ENCODE measurements at regions not wholly inside any gene's neighbourhood (a gene's known extent, or its start where the extent isn't known, plus 50 kb on each side); places are given as distances from the start of the nearest gene placed in this dataset.
"Not testable (repeated sequence)": the region's sequence is repeated elsewhere in the genome, so short reads cannot be mapped to it uniquely, and the experiment has no call there.

GRCh38 chr6:93183531-93183972 is 235.8 kb downstream of the EPHA7 start:
- Histone ChIP-seq H3K9me3 (ENCODE audit: insufficient read depth, low read depth, low read length) (no peaks in the 10 kb centered on the region), H3K27me3 (ENCODE audit: insufficient read depth, low read length) (no peaks in the 10 kb centered on the region), H3K27ac (ENCODE audit: low read length) (no peak overlapping the region), H3K4me1 (ENCODE audit: insufficient read depth, low read length) (no peaks in the 10 kb centered on the region), H3K4me3 (ENCODE audit: low read length) (no peak overlapping the region), H3K9ac (ENCODE audit: low read depth, low read length) (no peak overlapping the region), H3K36me3 (ENCODE audit: insufficient read depth, low read depth, low read length) (no peaks in the 10 kb centered on the region)

- Histone ChIP-seq H3K27me3 (ENCODE audit: insufficient read depth, low read length) (no peaks in the 10 kb centered on the region), H3K4me1 (ENCODE audit: insufficient read depth, low read length) (peaks cover 5% of the 10 kb centered on the region), H3K27ac (ENCODE audit: low read length) (no peak overlapping the region), H3K9ac (ENCODE audit: low read depth, low read length) (no peak overlapping the region), H3K9me3 (ENCODE audit: insufficient read depth, low read depth, low read length) (no peaks in the 10 kb centered on the region), H3K36me3 (ENCODE audit: insufficient read depth, low read depth, low read length) (no peaks in the 10 kb centered on the region), H3K4me3 (ENCODE audit: low read length) (no peak overlapping the region)
These were observed 236.3 kb downstream of the EPHA7 start for GRCh38 chr6:93182938-93183479.

GRCh38 chr6:93177918-93178317 is 241.4 kb downstream of the EPHA7 start:
- Histone ChIP-seq H3K27ac (ENCODE audit: low read length) (no peak overlapping the region), H3K4me3 (ENCODE audit: low read length) (no peak overlapping the region), H3K36me3 (ENCODE audit: insufficient read depth, low read depth, low read length) (no peaks in the 10 kb centered on the region), H3K9me3 (ENCODE audit: insufficient read depth, low read depth, low read length) (no peaks in the 10 kb centered on the region), H3K4me1 (ENCODE audit: insufficient read depth, low read length) (peaks cover 15% of the 10 kb centered on the region), H3K27me3 (ENCODE audit: insufficient read depth, low read length) (no peaks in the 10 kb centered on the region), H3K9ac (ENCODE audit: low read depth, low read length) (no peak overlapping the region)

- H3K36me3 ChIP-seq (ENCODE audit: insufficient read depth, low read depth, low read length), result no peaks in the 10 kb centered on the region
- H3K4me1 ChIP-seq (ENCODE audit: insufficient read depth, low read length), result peaks cover 15% of the 10 kb centered on the region
- H3K27ac ChIP-seq (ENCODE audit: low read length), result no peak overlapping the region
- no peaks in the 10 kb centered on the region for H3K9me3 ChIP-seq (ENCODE audit: insufficient read depth, low read depth, low read length)
- no peak overlapping the region for H3K4me3 ChIP-seq (ENCODE audit: low read length)
- H3K27me3 ChIP-seq (ENCODE audit: insufficient read depth, low read length), result no peaks in the 10 kb centered on the region
- H3K9ac ChIP-seq (ENCODE audit: low read depth, low read length), result no peak overlapping the region
These were observed 241.9 kb downstream of the EPHA7 start for GRCh38 chr6:93177438-93177837.

- no peaks in the 10 kb centered on the region for H3K36me3 ChIP-seq (ENCODE audit: insufficient read depth, low read depth, low read length)
- H3K27me3 ChIP-seq (ENCODE audit: insufficient read depth, low read length), result no peaks in the 10 kb centered on the region
- H3K27ac ChIP-seq (ENCODE audit: low read length), result no peak overlapping the region
- H3K9ac ChIP-seq (ENCODE audit: low read depth, low read length), result no peak overlapping the region
- H3K9me3 ChIP-seq (ENCODE audit: insufficient read depth, low read depth, low read length), result no peaks in the 10 kb centered on the region
- no peak overlapping the region for H3K4me3 ChIP-seq (ENCODE audit: low read length)
- H3K4me1 ChIP-seq (ENCODE audit: insufficient read depth, low read length), result peaks cover 15% of the 10 kb centered on the region
These were observed 243.3 kb downstream of the EPHA7 start for GRCh38 chr6:93176070-93176469.

- not testable (repeated sequence) for H3K4me3 ChIP-seq (ENCODE audit: low read length); H3K9ac ChIP-seq (ENCODE audit: low read depth, low read length); H3K27ac ChIP-seq (ENCODE audit: low read length); H3K36me3 ChIP-seq (ENCODE audit: insufficient read depth, low read depth, low read length); H3K27me3 ChIP-seq (ENCODE audit: insufficient read depth, low read length); H3K9me3 ChIP-seq (ENCODE audit: insufficient read depth, low read depth, low read length)
- H3K4me1 ChIP-seq (ENCODE audit: insufficient read depth, low read length), result peaks cover 15% of the 10 kb centered on the region
These were observed 245.8 kb downstream of the EPHA7 start for GRCh38 chr6:93173573-93173972.

GRCh38 chr6:93165850-93166430 is 253.4 kb downstream of the EPHA7 start:
- no peak overlapping the region for H3K4me3 ChIP-seq (ENCODE audit: low read length)
- no peaks in the 10 kb centered on the region for H3K27me3 ChIP-seq (ENCODE audit: insufficient read depth, low read length)
- no peak overlapping the region for H3K9ac ChIP-seq (ENCODE audit: low read depth, low read length)
- H3K9me3 ChIP-seq (ENCODE audit: insufficient read depth, low read depth, low read length), result no peaks in the 10 kb centered on the region
- H3K36me3 ChIP-seq (ENCODE audit: insufficient read depth, low read depth, low read length), result no peaks in the 10 kb centered on the region
- H3K4me1 ChIP-seq (ENCODE audit: insufficient read depth, low read length), result no peaks in the 10 kb centered on the region
- no peak overlapping the region for H3K27ac ChIP-seq (ENCODE audit: low read length)

GRCh38 chr6:93164781-93165180 is 254.6 kb downstream of the EPHA7 start:
- H3K27ac ChIP-seq (ENCODE audit: low read length), result no peak overlapping the region
- H3K36me3 ChIP-seq (ENCODE audit: insufficient read depth, low read depth, low read length), result no peaks in the 10 kb centered on the region
- H3K9me3 ChIP-seq (ENCODE audit: insufficient read depth, low read depth, low read length), result no peaks in the 10 kb centered on the region
- H3K27me3 ChIP-seq (ENCODE audit: insufficient read depth, low read length), result no peaks in the 10 kb centered on the region
- H3K4me3 ChIP-seq (ENCODE audit: low read length), result no peak overlapping the region
- no peak overlapping the region for H3K9ac ChIP-seq (ENCODE audit: low read depth, low read length)
- no peaks in the 10 kb centered on the region for H3K4me1 ChIP-seq (ENCODE audit: insufficient read depth, low read length)

GRCh38 chr6:93163146-93163545 is 256.2 kb downstream of the EPHA7 start:
- Histone ChIP-seq H3K36me3 (ENCODE audit: insufficient read depth, low read depth, low read length) (no peaks in the 10 kb centered on the region), H3K27me3 (ENCODE audit: insufficient read depth, low read length) (no peaks in the 10 kb centered on the region), H3K4me3 (ENCODE audit: low read length) (no peak overlapping the region), H3K27ac (ENCODE audit: low read length) (no peak overlapping the region), H3K9ac (ENCODE audit: low read depth, low read length) (no peak overlapping the region), H3K9me3 (ENCODE audit: insufficient read depth, low read depth, low read length) (no peaks in the 10 kb centered on the region), H3K4me1 (ENCODE audit: insufficient read depth, low read length) (no peaks in the 10 kb centered on the region)

- H3K9ac ChIP-seq (ENCODE audit: low read depth, low read length), result no peak overlapping the region
- no peak overlapping the region for H3K27ac ChIP-seq (ENCODE audit: low read length)
- no peaks in the 10 kb centered on the region for H3K36me3 ChIP-seq (ENCODE audit: insufficient read depth, low read depth, low read length)
- H3K9me3 ChIP-seq (ENCODE audit: insufficient read depth, low read depth, low read length), result no peaks in the 10 kb centered on the region
- no peak overlapping the region for H3K4me3 ChIP-seq (ENCODE audit: low read length)
- H3K4me1 ChIP-seq (ENCODE audit: insufficient read depth, low read length), result peaks cover 6% of the 10 kb centered on the region; the same call in 1 of the 2 replicates
- H3K27me3 ChIP-seq (ENCODE audit: insufficient read depth, low read length), result no peaks in the 10 kb centered on the region
These were observed 279.8 kb downstream of the EPHA7 start for GRCh38 chr6:93139408-93140081.

GRCh38 chr6:93136111-93136510 is 283.2 kb downstream of the EPHA7 start:
- peaks cover 6% of the 10 kb centered on the region; the same call in 1 of the 2 replicates for H3K4me1 ChIP-seq (ENCODE audit: insufficient read depth, low read length)
- no peak overlapping the region for H3K4me3 ChIP-seq (ENCODE audit: low read length)
- H3K9ac ChIP-seq (ENCODE audit: low read depth, low read length), result no peak overlapping the region
- no peaks in the 10 kb centered on the region for H3K9me3 ChIP-seq (ENCODE audit: insufficient read depth, low read depth, low read length)
- no peaks in the 10 kb centered on the region for H3K27me3 ChIP-seq (ENCODE audit: insufficient read depth, low read length)
- no peak overlapping the region for H3K27ac ChIP-seq (ENCODE audit: low read length)
- no peaks in the 10 kb centered on the region for H3K36me3 ChIP-seq (ENCODE audit: insufficient read depth, low read depth, low read length)

GRCh38 chr6:93124006-93124632 is 295.2 kb downstream of the EPHA7 start:
- Histone ChIP-seq H3K36me3 (ENCODE audit: insufficient read depth, low read depth, low read length) (no peaks in the 10 kb centered on the region), H3K27ac (ENCODE audit: low read length) (no peak overlapping the region), H3K4me3 (ENCODE audit: low read length) (no peak overlapping the region), H3K27me3 (ENCODE audit: insufficient read depth, low read length) (no peaks in the 10 kb centered on the region), H3K9me3 (ENCODE audit: insufficient read depth, low read depth, low read length) (peaks cover 5% of the 10 kb centered on the region; the same call in 1 of the 2 replicates), H3K9ac (ENCODE audit: low read depth, low read length) (no peak overlapping the region), H3K4me1 (ENCODE audit: insufficient read depth, low read length) (peaks cover 19% of the 10 kb centered on the region; the same call in 1 of the 2 replicates)
